SK-N-SH (cell line): ENCODE measurements at regions not wholly inside any gene's neighbourhood (a gene's known extent, or its start where the extent isn't known, plus 50 kb on each side); places are given as distances from the start of the nearest gene placed in this dataset.

Experiments used
- CTCF ChIA-PET: fragments of 300-600, 350-600 bp; formaldehyde crosslinking; extraction: SDS; loops from one replicate; lab custom pipeline; 2021; lab: Yijun Ruan, JAX
- POLR2A ChIA-PET: fragments of 350-600 bp; sonication (Branson Sonifier 250); formaldehyde crosslinking; extraction: SDS; loops from one replicate; lab custom pipeline; 2020; ENCODE audit warnings: antibody characterized with exemption, inconsistent platforms; lab: Yijun Ruan, JAX
- DNase-seq: peaks from one replicate; pipeline ENCODE4 v3.0.0; 2012
- H2AFZ ChIP-seq: fragments of 200-600 bp; sonication (generic); 2 replicates; pipeline ENCODE4 v1.8.1; 2016; ENCODE audit warnings: antibody characterized with exemption, mild to moderate bottlenecking, low read depth
- H3F3A ChIP-seq: fragments of 200-600 bp; sonication (generic); replicated peaks from 2 replicates; pipeline ENCODE3; 2016; ENCODE audit warnings: antibody characterized with exemption, mild to moderate bottlenecking; ENCODE audit not compliant: insufficient read depth
- H3K27ac ChIP-seq, 2 experiments: fragments of 200-500 bp in 1 of 2; fragments of 200-600 bp in 1 of 2; sonication (Bioruptor generic) in 1 of 2; sonication (generic), shearing (Covaris generic) in 1 of 2; 2 replicates each; pipeline versions ENCODE4 v1.5.1 to v1.6.1; 2014 to 2016; ENCODE audit warnings: low read depth in 2 of 2, inconsistent platforms in 1 of 2, low read length in 1 of 2, mild to moderate bottlenecking in 1 of 2, mixed read lengths in 1 of 2
- H3K27me3 ChIP-seq: fragments of 200-600 bp; sonication (generic), shearing (Covaris generic); 2 replicates; pipeline ENCODE4 v1.6.1; 2016; ENCODE audit warnings: mixed run types; ENCODE audit not compliant: insufficient read depth
- H3K36me3 ChIP-seq, 2 experiments: fragments of 200-500 bp in 1 of 2; fragments of 200-600 bp in 1 of 2; sonication (Bioruptor generic) in 1 of 2; sonication (generic) in 1 of 2; replicated peaks in 1 of 2; 2 replicates each; pipeline versions ENCODE3 to v1.5.1; 2014 to 2016; ENCODE audit warnings: low read length in 1 of 2, mild to moderate bottlenecking in 1 of 2; ENCODE audit not compliant: insufficient read depth in 2 of 2, control insufficient read depth in 1 of 2
- H3K4me1 ChIP-seq, 2 experiments: fragments of 200-500 bp in 1 of 2; fragments of 200-600 bp in 1 of 2; sonication (Bioruptor generic) in 1 of 2; sonication (generic), shearing (Covaris generic) in 1 of 2; 2 replicates each; pipeline versions ENCODE4 v1.5.1 to v1.6.1; 2014 to 2016; ENCODE audit warnings: low read depth in 1 of 2, low read length in 1 of 2, mixed run types in 1 of 2; ENCODE audit not compliant: insufficient read depth in 2 of 2, control insufficient read depth in 1 of 2
- H3K4me2 ChIP-seq: fragments of 200-600 bp; sonication (generic), shearing (Covaris generic); 2 replicates; pipeline ENCODE4 v1.6.1; 2017; ENCODE audit warnings: mixed run types
- H3K4me3 ChIP-seq, 2 experiments: fragments of 200-500 bp in 1 of 2; fragments of 200-600 bp in 1 of 2; sonication (Bioruptor generic) in 1 of 2; sonication (generic), shearing (Covaris generic) in 1 of 2; 2 replicates each; pipeline versions ENCODE4 v1.5.1 to v1.8.1; 2014 to 2016; ENCODE audit warnings: low read depth in 2 of 2, inconsistent platforms in 1 of 2, low read length in 1 of 2, mild to moderate bottlenecking in 1 of 2, mixed read lengths in 1 of 2, moderate library complexity in 1 of 2
- H3K79me2 ChIP-seq: fragments of 200-600 bp; sonication (generic); 2 replicates; pipeline ENCODE4 v1.8.1; 2017; ENCODE audit warnings: mild to moderate bottlenecking; ENCODE audit not compliant: insufficient read depth
- H3K9ac ChIP-seq: fragments of 200-600 bp; sonication (generic); 2 replicates; pipeline ENCODE4 v1.6.1; 2017; ENCODE audit warnings: mixed run types
- H3K9me2 ChIP-seq: fragments of 200-600 bp; sonication (generic); 2 replicates; pipeline ENCODE4 v1.6.1; 2017; ENCODE audit warnings: mixed run types
- H3K9me3 ChIP-seq: fragments of 200-600 bp; sonication (generic); 2 replicates; pipeline ENCODE4 v1.6.1; 2017; ENCODE audit warnings: mixed run types, mild to moderate bottlenecking, moderate library complexity
- H4K20me1 ChIP-seq: fragments of 200-600 bp; sonication (generic); 2 replicates; pipeline ENCODE4 v1.6.1; 2017; ENCODE audit warnings: mild to moderate bottlenecking, mixed run types; ENCODE audit not compliant: insufficient read depth
- CTCF ChIP-seq: fragments of 200-600 bp; sonication (generic); IDR thresholded peaks from 2 replicates; pipeline ENCODE4 v1.6.1; 2017; ENCODE audit warnings: antibody characterized with exemption, mild to moderate bottlenecking, moderate library complexity
- EP300 ChIP-seq, 2 experiments: IDR thresholded peaks; 2 replicates each; pipeline versions ENCODE4 v1.4.0 to v1.6.1; 2012; ENCODE audit warnings: borderline replicate concordance in 1 of 2, low read depth in 1 of 2, low read length in 1 of 2
- FOXJ3 ChIP-seq: sonication (generic); formaldehyde crosslinking; IDR thresholded peaks from 2 replicates; pipeline ENCODE4 v1.5.1; 2020; ENCODE audit warnings: mild to moderate bottlenecking, missing genetic modification reagents
- FOXM1 ChIP-seq: IDR thresholded peaks from 2 replicates; pipeline ENCODE4 v1.4.0; 2012; ENCODE audit warnings: low read depth, mild to moderate bottlenecking
- GABPA ChIP-seq: IDR thresholded peaks from 2 replicates; pipeline ENCODE4 v1.4.0; 2012; ENCODE audit warnings: low read depth, mild to moderate bottlenecking
- GATA2 ChIP-seq: sonication (generic); formaldehyde crosslinking; IDR thresholded peaks from 2 replicates; pipeline ENCODE4 v1.5.0; 2020; ENCODE audit warnings: mild to moderate bottlenecking, missing genetic modification reagents
- MEF2A ChIP-seq: IDR thresholded peaks from 2 replicates; pipeline ENCODE4 v1.4.0; 2012; ENCODE audit warnings: low read depth, borderline replicate concordance
- RCOR1 ChIP-seq: fragments of 150-350 bp; IDR thresholded peaks from 2 replicates; pipeline ENCODE4 v1.6.1; 2017; ENCODE audit warnings: antibody characterized with exemption, low read length
- RFX5 ChIP-seq: IDR thresholded peaks from 2 replicates; pipeline ENCODE4 v1.6.1; 2012; ENCODE audit warnings: mild to moderate bottlenecking, improper control_type of control experiment, low read length
- RXRA ChIP-seq: IDR thresholded peaks from 2 replicates; pipeline ENCODE4 v1.4.0; 2012; ENCODE audit warnings: low read depth, mild to moderate bottlenecking, borderline replicate concordance
- TCF12 ChIP-seq: IDR thresholded peaks from 2 replicates; pipeline ENCODE4 v1.4.0; 2012
- TEAD4 ChIP-seq: IDR thresholded peaks from 2 replicates; pipeline ENCODE4 v1.4.0; 2012; ENCODE audit warnings: mild to moderate bottlenecking, borderline replicate concordance; ENCODE audit not compliant: insufficient read depth
- whole genome bisulfite sequencing: methylation state at CpG from one replicate; pipeline ENCODE4 v1.1.6; 2017; ENCODE audit warnings: low lambda C conversion rate; 5-methylcytosine and 5-hydroxymethylcytosine counted together
- TF ChIP-seq, protein P1 (sequence below): fragments of 150-350 bp; IDR thresholded peaks from 2 replicates; pipeline ENCODE4 v1.6.1; 2017; ENCODE audit warnings: antibody characterized with exemption, low read length, low read depth, borderline replicate concordance
- TF ChIP-seq, protein P2 (sequence below): IDR thresholded peaks from 2 replicates; pipeline ENCODE4 v1.4.0; 2012; ENCODE audit warnings: low read depth
- TF ChIP-seq, protein P3 (sequence below): IDR thresholded peaks from 2 replicates; pipeline ENCODE4 v1.6.1; 2012; ENCODE audit warnings: mild to moderate bottlenecking, low read depth, low read length, moderate library complexity

- no peak overlapping the region for H3K4me3 ChIP-seq
- no peaks in the 10 kb centered on the region for H3F3A ChIP-seq
- H3K79me2 ChIP-seq, result no peaks in the 10 kb centered on the region
- WGBS, result 84% methylated on average over 4 of the region's 5 CpGs
- H3K9ac ChIP-seq, result no peak overlapping the region
- H3K36me3 ChIP-seq, result no peaks in the 10 kb centered on the region
- H3K9me2 ChIP-seq, result no peaks in the 10 kb centered on the region
- no peak overlapping the region for H2AFZ ChIP-seq
- no peaks in the 10 kb centered on the region for H3K27me3 ChIP-seq
- TF ChIP-seq EP300 (IDR thresholded peaks at IDR 0.05; ENCODE audit: borderline replicate concordance in 1 of 2, low read depth in 1 of 2, low read length in 1 of 2), result no peak
- TF ChIP-seq MEF2A, result no peak
- TF ChIP-seq, protein P1, sequence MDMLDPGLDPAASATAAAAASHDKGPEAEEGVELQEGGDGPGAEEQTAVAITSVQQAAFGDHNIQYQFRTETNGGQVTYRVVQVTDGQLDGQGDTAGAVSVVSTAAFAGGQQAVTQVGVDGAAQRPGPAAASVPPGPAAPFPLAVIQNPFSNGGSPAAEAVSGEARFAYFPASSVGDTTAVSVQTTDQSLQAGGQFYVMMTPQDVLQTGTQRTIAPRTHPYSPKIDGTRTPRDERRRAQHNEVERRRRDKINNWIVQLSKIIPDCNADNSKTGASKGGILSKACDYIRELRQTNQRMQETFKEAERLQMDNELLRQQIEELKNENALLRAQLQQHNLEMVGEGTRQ, result no peak
- TF ChIP-seq RFX5, result no peak
- TF ChIP-seq, protein P2, sequence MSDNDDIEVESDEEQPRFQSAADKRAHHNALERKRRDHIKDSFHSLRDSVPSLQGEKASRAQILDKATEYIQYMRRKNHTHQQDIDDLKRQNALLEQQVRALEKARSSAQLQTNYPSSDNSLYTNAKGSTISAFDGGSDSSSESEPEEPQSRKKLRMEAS, result no peak
- TF ChIP-seq TCF12, result no peak
- TF ChIP-seq GABPA, result no peak
- TF ChIP-seq RXRA, result no peak
- no peak for TF ChIP-seq FOXM1
- TF ChIP-seq, protein P3, sequence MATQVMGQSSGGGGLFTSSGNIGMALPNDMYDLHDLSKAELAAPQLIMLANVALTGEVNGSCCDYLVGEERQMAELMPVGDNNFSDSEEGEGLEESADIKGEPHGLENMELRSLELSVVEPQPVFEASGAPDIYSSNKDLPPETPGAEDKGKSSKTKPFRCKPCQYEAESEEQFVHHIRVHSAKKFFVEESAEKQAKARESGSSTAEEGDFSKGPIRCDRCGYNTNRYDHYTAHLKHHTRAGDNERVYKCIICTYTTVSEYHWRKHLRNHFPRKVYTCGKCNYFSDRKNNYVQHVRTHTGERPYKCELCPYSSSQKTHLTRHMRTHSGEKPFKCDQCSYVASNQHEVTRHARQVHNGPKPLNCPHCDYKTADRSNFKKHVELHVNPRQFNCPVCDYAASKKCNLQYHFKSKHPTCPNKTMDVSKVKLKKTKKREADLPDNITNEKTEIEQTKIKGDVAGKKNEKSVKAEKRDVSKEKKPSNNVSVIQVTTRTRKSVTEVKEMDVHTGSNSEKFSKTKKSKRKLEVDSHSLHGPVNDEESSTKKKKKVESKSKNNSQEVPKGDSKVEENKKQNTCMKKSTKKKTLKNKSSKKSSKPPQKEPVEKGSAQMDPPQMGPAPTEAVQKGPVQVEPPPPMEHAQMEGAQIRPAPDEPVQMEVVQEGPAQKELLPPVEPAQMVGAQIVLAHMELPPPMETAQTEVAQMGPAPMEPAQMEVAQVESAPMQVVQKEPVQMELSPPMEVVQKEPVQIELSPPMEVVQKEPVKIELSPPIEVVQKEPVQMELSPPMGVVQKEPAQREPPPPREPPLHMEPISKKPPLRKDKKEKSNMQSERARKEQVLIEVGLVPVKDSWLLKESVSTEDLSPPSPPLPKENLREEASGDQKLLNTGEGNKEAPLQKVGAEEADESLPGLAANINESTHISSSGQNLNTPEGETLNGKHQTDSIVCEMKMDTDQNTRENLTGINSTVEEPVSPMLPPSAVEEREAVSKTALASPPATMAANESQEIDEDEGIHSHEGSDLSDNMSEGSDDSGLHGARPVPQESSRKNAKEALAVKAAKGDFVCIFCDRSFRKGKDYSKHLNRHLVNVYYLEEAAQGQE, result no peak
- no peak for TF ChIP-seq GATA2 (CRISPR knock-in tag)
- no peak for TF ChIP-seq TEAD4
- no peak for TF ChIP-seq FOXJ3
- ChIA-PET CTCF (no interaction called here), POLR2A (no interaction called here)
- H3K4me2 ChIP-seq, result no peak overlapping the region
- DNase-seq, result no peak
- H4K20me1 ChIP-seq, result no peaks in the 10 kb centered on the region
- no peaks in the 10 kb centered on the region for H3K9me3 ChIP-seq
- H3K4me1 ChIP-seq, result no peaks in the 10 kb centered on the region; a peak in 1 of 4 replicates
- no peak overlapping the region; a peak in 1 of 4 replicates for H3K27ac ChIP-seq
Observed at GRCh38 chr6:144478483-144478882, 193.3 kb downstream of the UTRN start.

DNA sequence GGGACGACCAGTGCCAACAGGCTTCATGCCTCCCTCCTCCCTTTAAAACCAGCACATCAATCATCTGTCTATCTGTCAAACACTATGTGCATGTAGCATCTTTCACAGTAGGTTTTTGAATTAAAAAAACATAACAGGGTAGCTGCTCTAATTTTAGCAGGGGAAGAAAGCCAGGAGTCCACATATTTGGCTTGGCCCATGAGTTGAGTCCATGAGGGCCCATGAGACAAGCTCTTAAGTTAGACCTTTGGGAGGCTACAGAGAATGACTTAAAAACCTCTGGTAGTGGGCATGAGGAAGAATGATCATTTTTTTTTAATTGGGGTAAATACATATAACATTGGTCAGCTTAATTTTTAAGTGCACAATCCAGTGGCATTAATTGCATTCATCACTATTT, 194.9 kb downstream of the UTRN start:
- Histone ChIP-seq H3F3A (no peaks in the 10 kb centered on the region), H3K27me3 (no peaks in the 10 kb centered on the region), H3K79me2 (no peaks in the 10 kb centered on the region), H3K9ac (no peak overlapping the region), H3K4me1 (no peaks in the 10 kb centered on the region; a peak in 1 of 4 replicates), H3K27ac (no peak overlapping the region), H2AFZ (no peak overlapping the region), H4K20me1 (no peaks in the 10 kb centered on the region), H3K9me3 (no peaks in the 10 kb centered on the region), H3K36me3 (no peaks in the 10 kb centered on the region), H3K4me3 (no peak overlapping the region), H3K4me2 (no peak overlapping the region), H3K9me2 (no peaks in the 10 kb centered on the region)
- CTCF ChIA-PET, result interaction anchor here (1.1 to 2.1 kb wide), 4 partner anchors 203 to 905 kb away, joined by 3 to 5 read pairs (median 4); no protein-coding TSS in a partner anchor
- DNase-seq, result no peak
- no peak for TF ChIP-seq TCF12
- TF ChIP-seq GABPA, result no peak
- no peak for TF ChIP-seq TEAD4
- no peak for TF ChIP-seq EP300 (IDR thresholded peaks at IDR 0.05; ENCODE audit: borderline replicate concordance in 1 of 2, low read depth in 1 of 2, low read length in 1 of 2)
- no peak for TF ChIP-seq RCOR1
- no peak for TF ChIP-seq CTCF
- 67% methylated on average over 1 of the region's 1 CpG for WGBS
- POLR2A ChIA-PET, result no interaction called here
